Left lung (tissue), 4 donors: ENCODE measurements at regions not wholly inside any gene's neighbourhood (a gene's known extent, or its start where the extent isn't known, plus 50 kb on each side); places are given as distances from the start of the nearest gene placed in this dataset.

Experiments used
- ATAC-seq: fragments of 200-7000 bp; cut with Tn5 transposase; one replicate; pipeline ENCODE4 v1.9.1; 2020; ENCODE audit warnings: moderate library complexity
- DNase-seq, 4 donors: peaks; one replicate each; pipeline ENCODE4 v3.0.0-alpha.2; 2013 to 2020
- H3K27ac ChIP-seq, 2 donors: fragments of 200-600 bp; sonication (generic) in 1 of 2; one replicate each; pipeline versions ENCODE4 v1.5.0 to v1.8.0; 2020 to 2021
- H3K27me3 ChIP-seq, 2 donors: fragments of 200-600 bp; sonication (generic) in 1 of 2; one replicate each; pipeline versions ENCODE4 v1.5.0 to v1.8.0; 2020 to 2021
- H3K36me3 ChIP-seq, 2 donors: fragments of 200-600 bp; sonication (generic) in 1 of 2; one replicate each; pipeline versions ENCODE4 v1.5.0 to v1.8.0; 2020 to 2021
- H3K4me1 ChIP-seq, 2 donors: fragments of 200-600 bp; one replicate each; pipeline ENCODE4 v1.8.0; 2021
- H3K4me3 ChIP-seq, 2 donors: fragments of 200-600 bp; sonication (generic) in 1 of 2; one replicate each; pipeline versions ENCODE4 v1.5.0 to v1.8.0; 2020 to 2021; ENCODE audit warnings: mild to moderate bottlenecking in 1 of 2
- H3K9me3 ChIP-seq, 2 donors: fragments of 200-600 bp; sonication (generic) in 1 of 2; one replicate each; pipeline versions ENCODE4 v1.5.0 to v1.8.0; 2020 to 2021
- CTCF ChIP-seq, 2 donors: fragments of 200-600 bp; sonication (generic) in 1 of 2; IDR thresholded peaks; one replicate each; pipeline versions ENCODE4 v1.5.0 to v1.8.0; 2021; ENCODE audit warnings: antibody characterized with exemption in 2 of 2
- intact Hi-C, 2 donors: fragments of 100-400 bp; cut with DNase I; formaldehyde crosslinking; loops; one replicate each; pipeline versions ENCODE4 v1.11.2 to v1.14.2; 2022
- donor health status: DM: no; HTN: yes; CAD: no.
- donor health status: DM: no; HTN: no; CAD: no.

GRCh38 chr19:33998739-33999345 is 173.5 kb upstream of the LSM14A start:
- Histone ChIP-seq H3K36me3 (no peaks in the 10 kb centered on the region), H3K9me3 (no peaks in the 10 kb centered on the region), H3K27me3 (peaks cover 3 to 5% of the 10 kb centered on the region in 2 donors), H3K27ac (no peak overlapping the region), H3K4me3 (no peak overlapping the region), H3K4me1 (no peaks in the 10 kb centered on the region)
- no peak for TF ChIP-seq CTCF (IDR thresholded peaks at IDR 0.05)
- DNase-seq (peak in 2 of 4 donors; percentile 5), ATAC-seq (no peak)
- intact Hi-C loops, result no loop called here

GRCh38 chr19:34017024-34017423 is 155.3 kb upstream of the LSM14A start:
- Histone ChIP-seq H3K27me3 (peaks cover 0 to 47% of the 10 kb centered on the region in 2 donors), H3K36me3 (no peaks in the 10 kb centered on the region), H3K9me3 (no peaks in the 10 kb centered on the region), H3K4me3 (no peak overlapping the region), H3K27ac (no peak overlapping the region), H3K4me1 (no peaks in the 10 kb centered on the region)
- ATAC-seq (no peak), DNase-seq (no peak)
- intact Hi-C loops, result no loop called here
- no peak for TF ChIP-seq CTCF (IDR thresholded peaks at IDR 0.05)

GRCh38 chr19:34017601-34018000 is 154.7 kb upstream of the LSM14A start:
- DNase-seq, result no peak
- Histone ChIP-seq H3K4me3 (no peak overlapping the region), H3K4me1 (no peaks in the 10 kb centered on the region), H3K9me3 (peaks cover 0 to 2% of the 10 kb centered on the region in 2 donors), H3K27me3 (peaks cover 0 to 47% of the 10 kb centered on the region in 2 donors), H3K27ac (no peak overlapping the region), H3K36me3 (no peaks in the 10 kb centered on the region)
- TF ChIP-seq CTCF (IDR thresholded peaks at IDR 0.05), result no peak
- ATAC-seq, result no peak
- intact Hi-C loops, result no loop called here

GRCh38 chr19:34018546-34018945 is 153.8 kb upstream of the LSM14A start:
- intact Hi-C loops, result no loop called here

GRCh38 chr19:34023381-34023780 is 148.9 kb upstream of the LSM14A start:
- H3K36me3 ChIP-seq, result no peaks in the 10 kb centered on the region
- intact Hi-C loops, result no loop called here
- H3K27me3 ChIP-seq, result peaks cover 0 to 20% of the 10 kb centered on the region in 2 donors
- H3K4me3 ChIP-seq, result no peak overlapping the region
- no peak for DNase-seq
- H3K9me3 ChIP-seq, result peaks cover 0 to 21% of the 10 kb centered on the region in 2 donors
- H3K27ac ChIP-seq, result no peak overlapping the region
- no peak for TF ChIP-seq CTCF (IDR thresholded peaks at IDR 0.05)
- ATAC-seq, result no peak
- no peaks in the 10 kb centered on the region for H3K4me1 ChIP-seq

More at GRCh38 chr19:34018546-34018945, 153.8 kb upstream of the LSM14A start:
- ATAC-seq (no peak), DNase-seq (no peak)
- peaks cover 0 to 43% of the 10 kb centered on the region in 2 donors for H3K27me3 ChIP-seq
- H3K4me3 ChIP-seq, result no peak overlapping the region
- no peaks in the 10 kb centered on the region for H3K36me3 ChIP-seq
- TF ChIP-seq CTCF (IDR thresholded peaks at IDR 0.05), result no peak
- H3K9me3 ChIP-seq, result peaks cover 0 to 12% of the 10 kb centered on the region in 2 donors
- no peak overlapping the region for H3K27ac ChIP-seq
- no peaks in the 10 kb centered on the region for H3K4me1 ChIP-seq
